A673 (cell line): ENCODE measurements at regions not wholly inside any gene's neighbourhood (a gene's known extent, or its start where the extent isn't known, plus 50 kb on each side); places are given as distances from the start of the nearest gene placed in this dataset.
"Not testable (repeated sequence)": the region's sequence is repeated elsewhere in the genome, so short reads cannot be mapped to it uniquely, and the experiment has no call there.

Source experiments
- BruUV-seq: library from RNA; stranded (reverse); fragments of 400-500 nt; replicated peaks from 2 replicates; lab custom pipeline; 2021; lab: Mats Ljungman, UMichigan
- CTCF ChIA-PET: fragments of 300-600 bp; sonication (Branson Sonifier 250); formaldehyde crosslinking; loops from one replicate; lab custom pipeline; 2022; ENCODE audit warnings: antibody characterized with exemption; lab: Charles Lee
- POLR2A ChIA-PET: fragments of 300-600 bp; sonication (Branson Sonifier 250); formaldehyde crosslinking; loops from one replicate; lab custom pipeline; 2022; ENCODE audit warnings: antibody characterized with exemption; ENCODE audit not compliant: low non-redundant PET; lab: Charles Lee
- DNase-seq: peaks from one replicate; pipeline ENCODE4 v3.0.0-alpha.2; 2015; ENCODE audit warnings: low spot score
- H3K27ac ChIP-seq: fragments of 200-600 bp; sonication (generic); 2 replicates; pipeline ENCODE4 v1.5.1; 2016; ENCODE audit warnings: mixed run types, low read depth, mild to moderate bottlenecking, mixed read lengths, antibody characterized with exemption, low read length; ENCODE audit not compliant: poor library complexity, severe bottlenecking
- H3K27me3 ChIP-seq: fragments of 200-600 bp; sonication (generic); replicated peaks from 2 replicates; pipeline ENCODE4 v1.6.1; 2017; ENCODE audit warnings: mixed run types, low read depth, mild to moderate bottlenecking, mixed read lengths, antibody characterized with exemption, low read length; ENCODE audit not compliant: insufficient read depth, poor library complexity
- H3K36me3 ChIP-seq: fragments of 200-600 bp; sonication (generic); 2 replicates; pipeline ENCODE4 v1.6.1; 2016; ENCODE audit warnings: mixed run types, mild to moderate bottlenecking, mixed read lengths, antibody characterized with exemption, low read length; ENCODE audit not compliant: insufficient read depth, poor library complexity, severe bottlenecking
- H3K4me1 ChIP-seq: fragments of 200-600 bp; sonication (generic); 2 replicates; pipeline ENCODE4 v1.6.1; 2017; ENCODE audit warnings: mixed run types, mild to moderate bottlenecking, mixed read lengths, antibody characterized with exemption, low read length; ENCODE audit not compliant: insufficient read depth, poor library complexity, severe bottlenecking
- H3K4me3 ChIP-seq: fragments of 200-600 bp; sonication (generic); 2 replicates; pipeline ENCODE4 v1.5.1; 2016; ENCODE audit warnings: low read depth, mixed run types, mild to moderate bottlenecking, mixed read lengths, low read length; ENCODE audit not compliant: poor library complexity, severe bottlenecking
- H3K9me3 ChIP-seq: fragments of 200-600 bp; sonication (generic); 2 replicates; pipeline ENCODE4 v1.6.1; 2016; ENCODE audit warnings: mixed run types, low read depth, mild to moderate bottlenecking, mixed read lengths, antibody characterized with exemption, low read length; ENCODE audit not compliant: poor library complexity, severe bottlenecking
- CTCF ChIP-seq: fragments of 300-800, 200-600 bp; sonication (generic); conservative IDR thresholded peaks from 2 replicates; pipeline ENCODE4 v1.5.1; 2017; ENCODE audit warnings: low read depth, mild to moderate bottlenecking, antibody characterized with exemption, low read length, moderate library complexity, mixed read lengths
- EZH2 ChIP-seq: fragments of 200-600 bp; sonication (generic); IDR thresholded peaks from 2 replicates; pipeline ENCODE4 v1.6.1; 2017; ENCODE audit warnings: borderline replicate concordance, low read depth, mild to moderate bottlenecking, mixed read lengths, antibody characterized with exemption, low read length; ENCODE audit not compliant: poor library complexity, severe bottlenecking
- intact Hi-C: fragments of 100-400 bp; cut with micrococcal nuclease; formaldehyde crosslinking; loops from one replicate; pipeline ENCODE4 v1.10.0; 2022; ENCODE audit not compliant: unreplicated experiment

- H3K27me3 ChIP-seq: no peaks in the 10 kb centered on the region
- no peak for DNase-seq
- H3K4me3 ChIP-seq: no peak overlapping the region
- no TSS peak for BruUV-seq
- intact Hi-C loops: no loop called here
- TF ChIP-seq EZH2 (no peak), CTCF (no peak)
- no peaks in the 10 kb centered on the region for H3K36me3 ChIP-seq
- H3K9me3 ChIP-seq: no peaks in the 10 kb centered on the region
- ChIA-PET POLR2A (no interaction called here), CTCF (no interaction called here)
- H3K4me1 ChIP-seq: no peaks in the 10 kb centered on the region
- H3K27ac ChIP-seq: no peak overlapping the region
Measured at GRCh38 chr2:2775018-2775417, 443.9 kb upstream of the MYT1L start.

- no peaks in the 10 kb centered on the region for H3K9me3 ChIP-seq
- H3K4me3 ChIP-seq: no peak overlapping the region
- BruUV-seq: no TSS peak
- H3K4me1 ChIP-seq: no peaks in the 10 kb centered on the region
- H3K36me3 ChIP-seq: no peaks in the 10 kb centered on the region
- H3K27ac ChIP-seq: no peak overlapping the region
- ChIA-PET POLR2A (no interaction called here), CTCF (no interaction called here)
- H3K27me3 ChIP-seq: no peaks in the 10 kb centered on the region
- TF ChIP-seq EZH2 (no peak), CTCF (no peak)
- no peak for DNase-seq
- intact Hi-C loops: no loop called here
Measured at GRCh38 chr2:2773692-2774091, 442.6 kb upstream of the MYT1L start.

- H3K4me1 ChIP-seq, BruUV-seq, H3K27me3 ChIP-seq, POLR2A ChIA-PET, H3K4me3 ChIP-seq, CTCF ChIA-PET, H3K36me3 ChIP-seq, H3K9me3 ChIP-seq, intact Hi-C loops, H3K27ac ChIP-seq, DNase-seq: not testable (repeated sequence)
Measured at GRCh38 chr2:2773080-2773479, 442.0 kb upstream of the MYT1L start.

- ChIA-PET POLR2A (no interaction called here), CTCF (no interaction called here)
- Histone ChIP-seq H3K4me1 (no peaks in the 10 kb centered on the region), H3K36me3 (no peaks in the 10 kb centered on the region), H3K27ac (no peak overlapping the region), H3K9me3 (no peaks in the 10 kb centered on the region), H3K27me3 (no peaks in the 10 kb centered on the region), H3K4me3 (no peak overlapping the region)
- TF ChIP-seq EZH2 (no peak), CTCF (no peak)
- no TSS peak for BruUV-seq
- intact Hi-C loops: no loop called here
- DNase-seq: no peak
Measured at GRCh38 chr2:2771721-2772411, 440.8 kb upstream of the MYT1L start.
